HG03342 (cell line): ENCODE measurements at regions not wholly inside any gene's neighbourhood (a gene's known extent, or its start where the extent isn't known, plus 50 kb on each side); places are given as distances from the start of the nearest gene placed in this dataset.

Experiments
- ATAC-seq: cut with Tn5 transposase; IDR thresholded peaks from one replicate; pipeline ENCODE4 v1.9.1; 2021; ENCODE audit warnings: mild to moderate bottlenecking, moderate library complexity; ENCODE audit not compliant: unreplicated experiment

DNA sequence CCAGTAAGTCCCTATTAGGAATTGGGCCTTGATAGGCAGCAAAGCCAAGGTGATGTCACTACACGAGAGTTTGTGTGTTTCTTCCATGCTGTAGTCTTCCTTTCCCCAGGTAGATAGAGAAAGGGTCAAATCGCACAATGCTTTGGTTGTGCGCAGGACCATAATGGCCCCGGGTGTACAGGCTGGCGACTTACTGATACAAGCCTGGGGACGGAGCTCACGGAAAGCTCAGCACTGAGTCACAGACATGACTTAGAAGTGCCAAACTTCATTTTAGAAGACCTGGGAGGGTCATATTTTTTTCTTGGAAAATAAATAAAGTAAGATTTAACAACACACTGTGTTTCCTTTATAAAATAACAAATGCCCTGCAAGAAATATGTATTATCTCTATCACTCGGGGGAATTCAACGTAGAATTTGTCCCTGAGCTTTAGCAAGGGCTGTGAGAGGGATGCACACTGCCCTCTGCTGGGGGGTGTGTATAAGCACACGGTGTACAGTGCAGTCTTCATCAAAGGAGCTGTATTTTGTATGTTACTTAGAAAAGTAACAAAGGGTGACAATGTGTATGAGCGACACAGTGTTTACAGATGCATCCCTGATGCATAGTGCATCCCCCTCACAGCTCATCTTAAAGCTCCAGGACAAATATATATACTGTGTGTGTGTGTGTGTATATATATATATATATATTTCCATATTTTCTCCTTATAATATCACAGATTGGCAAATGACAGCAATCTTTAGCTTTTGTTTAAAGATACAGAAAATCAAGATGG, 254.5 kb upstream of the VEGFC start:
- peak; percentile 89 for ATAC-seq

DNA sequence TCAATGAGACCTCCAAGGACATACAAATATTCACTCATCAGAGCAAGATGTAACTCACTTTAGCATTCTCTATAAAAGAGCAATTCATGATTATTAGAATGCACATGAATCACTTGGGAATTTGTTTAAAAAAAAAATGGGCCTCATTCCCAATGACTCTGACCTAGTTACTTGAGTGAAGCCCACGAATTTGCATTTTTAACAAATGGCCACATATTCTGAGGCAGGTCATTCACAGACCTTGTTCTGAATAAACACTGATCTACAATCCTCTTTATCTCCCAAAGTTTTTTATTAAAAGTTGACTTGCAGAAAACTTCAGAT, 255.1 kb upstream of the VEGFC start:
- ATAC-seq = no peak

DNA sequence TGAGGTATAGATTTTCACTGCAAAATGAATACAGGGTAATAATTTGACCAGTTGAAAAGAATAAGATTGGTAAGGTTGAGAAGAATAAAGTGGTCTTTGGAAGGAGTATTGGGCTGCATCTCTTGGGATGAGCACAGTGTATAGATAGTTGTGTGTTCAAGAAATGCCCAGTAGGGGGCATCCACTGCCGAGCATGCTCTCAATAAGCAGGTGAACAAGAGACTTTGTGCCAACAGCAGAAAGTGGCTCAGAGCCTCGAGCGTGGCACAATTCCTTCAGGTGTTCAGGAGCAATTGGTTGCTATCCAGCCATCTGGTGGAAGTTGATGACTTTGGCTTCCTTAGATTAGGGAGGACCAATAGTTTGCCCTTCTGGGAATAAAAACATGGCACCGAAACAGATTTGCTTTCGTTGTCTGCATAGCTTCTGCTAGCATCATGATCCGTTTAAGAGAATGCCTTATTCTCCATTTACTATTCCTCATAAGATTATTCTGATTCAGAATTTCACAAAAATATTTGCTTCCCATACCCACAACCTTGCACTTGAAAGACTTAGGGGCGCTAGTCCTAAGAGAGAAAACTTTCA, 258.1 kb upstream of the NEIL3 start:
- ATAC-seq = peak; percentile 81

DNA sequence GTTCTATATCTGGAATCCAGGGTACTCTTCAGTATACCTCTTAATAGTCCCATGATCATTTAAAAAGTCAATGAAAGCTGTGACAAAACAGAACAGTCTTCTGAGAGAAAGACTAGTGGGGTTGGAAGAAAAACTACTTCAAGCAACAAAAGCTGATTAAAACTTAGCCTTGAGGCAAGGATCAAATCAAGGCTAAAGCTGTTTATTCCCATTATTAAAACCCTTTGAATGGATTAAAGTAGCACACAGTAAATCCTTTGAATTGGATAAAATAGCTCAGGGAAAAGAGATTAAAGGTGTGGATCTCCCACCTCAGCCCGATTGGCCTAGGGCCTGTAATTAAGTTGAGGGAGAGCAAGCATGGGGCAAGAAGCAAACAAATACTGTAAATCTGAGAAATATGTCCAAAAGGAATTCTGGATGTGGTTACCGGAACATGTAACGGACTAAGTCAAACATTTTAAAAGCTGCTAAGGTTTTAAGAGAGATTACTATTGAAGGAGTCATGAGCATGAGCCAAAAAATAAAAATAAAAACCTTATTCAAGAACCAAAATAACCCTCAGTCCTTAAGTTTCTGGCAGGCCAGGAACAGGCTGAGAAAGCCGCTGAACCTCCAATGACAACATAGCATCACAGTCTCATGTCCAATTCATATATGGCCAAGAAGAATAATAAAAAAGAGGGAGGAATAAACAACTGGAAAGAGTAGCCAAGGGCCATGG, 257.3 kb upstream of the NEIL3 start:
- no peak for ATAC-seq

DNA sequence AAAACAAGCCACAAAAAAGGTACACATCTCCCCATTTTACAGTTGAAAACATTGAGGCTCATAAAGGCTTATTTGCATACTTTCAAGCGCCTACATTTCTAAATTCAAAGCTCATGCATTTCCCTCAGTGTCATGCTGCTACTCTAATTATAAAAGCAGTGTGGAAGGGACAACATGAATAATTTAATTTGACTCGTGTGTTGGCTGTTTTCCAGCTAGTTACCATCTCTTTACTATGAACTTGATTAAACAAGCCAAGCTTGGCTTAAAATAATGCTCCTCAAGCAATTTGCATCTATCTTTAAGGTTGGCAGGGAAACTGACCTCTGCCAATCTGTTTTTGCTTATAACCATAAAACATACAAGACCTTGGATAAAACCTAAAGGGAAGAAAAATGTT, 252.5 kb upstream of the NEIL3 start:
- ATAC-seq = no peak

DNA sequence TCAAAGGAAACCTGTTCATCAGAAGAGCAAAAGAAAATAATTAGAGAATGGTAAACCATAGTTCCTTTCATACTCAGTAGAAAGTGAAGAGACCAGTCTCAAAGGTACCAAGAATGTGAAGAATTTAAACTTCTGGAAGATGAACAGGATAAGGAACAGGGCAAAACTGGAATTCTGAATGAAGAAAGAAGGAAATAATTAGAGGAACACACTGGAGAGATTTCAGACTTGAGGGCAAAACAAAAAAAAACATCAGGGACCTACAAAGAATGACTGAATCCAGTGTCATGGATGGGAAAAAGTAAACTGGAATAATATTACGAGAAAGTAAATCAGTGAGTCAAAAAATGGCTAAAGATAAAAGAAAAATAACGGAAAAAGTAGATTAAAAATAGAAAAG, 245.6 kb upstream of the NEIL3 start:
- ATAC-seq = no peak

DNA sequence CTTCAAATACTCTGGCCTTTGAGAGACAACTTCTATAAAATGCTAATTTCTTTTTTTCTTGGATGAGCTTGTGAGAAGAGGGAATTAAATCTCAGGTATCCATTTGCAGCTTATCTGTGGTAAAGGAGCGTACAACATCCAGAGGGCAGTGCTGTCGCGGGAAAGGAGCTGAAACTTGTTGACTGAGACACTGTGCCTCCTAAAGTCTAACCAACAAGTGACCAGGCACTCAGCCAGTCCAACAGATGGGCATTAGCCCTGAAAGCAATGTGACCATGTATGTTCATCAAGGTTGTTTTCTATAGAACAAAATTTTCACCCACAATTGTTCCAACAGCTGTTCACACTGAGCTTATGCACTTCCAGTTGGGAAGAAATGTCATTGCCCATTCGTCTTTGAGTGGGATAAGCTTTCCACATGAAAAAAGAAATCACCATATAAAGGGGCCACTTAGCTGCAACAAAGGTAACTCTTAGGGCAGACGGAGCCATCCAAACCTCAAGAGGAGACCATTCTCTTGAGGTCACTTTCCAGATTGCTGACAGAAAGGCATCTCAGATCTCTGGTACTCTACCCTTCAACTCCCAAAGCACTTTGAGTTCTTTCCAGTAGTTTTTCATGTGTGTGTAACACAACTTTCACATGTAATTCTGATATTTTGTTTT, 244.8 kb upstream of the NEIL3 start:
- no peak for ATAC-seq

DNA sequence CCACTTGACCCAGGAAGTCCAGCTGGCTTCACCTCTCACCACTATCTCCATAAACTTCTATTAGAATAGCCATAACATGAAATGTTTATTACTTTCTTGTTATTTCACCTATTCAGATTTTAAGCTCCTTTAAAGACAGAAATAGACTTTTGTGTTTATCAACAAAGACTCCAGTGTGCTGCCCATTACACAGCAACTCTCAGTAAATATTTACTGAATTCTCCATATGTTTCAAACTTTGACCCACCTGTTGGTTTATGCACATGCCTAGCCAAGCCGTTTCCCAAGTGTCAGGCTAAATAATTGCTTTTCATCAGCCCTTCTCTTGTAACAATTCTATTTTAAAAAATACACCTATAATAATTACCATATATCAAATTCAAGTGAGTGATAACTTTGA, 242.9 kb upstream of the NEIL3 start:
- ATAC-seq = no peak

DNA sequence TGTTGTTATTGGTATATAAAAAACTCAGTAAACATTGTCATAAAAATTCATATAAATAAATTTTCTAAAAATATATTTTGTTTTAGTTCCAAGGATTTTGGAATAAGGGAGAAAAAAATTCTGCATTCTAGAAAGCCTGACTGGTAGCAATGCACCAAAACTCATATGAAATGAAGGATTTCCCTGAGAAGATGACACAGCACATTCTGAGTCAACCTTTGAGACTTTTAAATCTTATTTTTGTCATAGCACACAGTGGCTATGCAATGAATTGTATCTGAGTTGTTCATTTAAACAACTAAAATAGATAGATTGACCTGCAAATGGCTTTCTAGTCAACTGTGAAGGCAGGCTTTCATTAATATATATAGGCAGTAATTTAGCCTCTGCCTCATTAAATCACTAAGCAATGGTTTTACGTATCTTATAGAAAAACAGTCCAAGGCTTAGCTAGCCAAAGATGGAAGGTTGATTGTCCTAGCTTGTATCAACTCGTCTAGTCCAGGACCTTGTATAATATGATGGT, 239.1 kb upstream of the NEIL3 start:
- no peak for ATAC-seq

DNA sequence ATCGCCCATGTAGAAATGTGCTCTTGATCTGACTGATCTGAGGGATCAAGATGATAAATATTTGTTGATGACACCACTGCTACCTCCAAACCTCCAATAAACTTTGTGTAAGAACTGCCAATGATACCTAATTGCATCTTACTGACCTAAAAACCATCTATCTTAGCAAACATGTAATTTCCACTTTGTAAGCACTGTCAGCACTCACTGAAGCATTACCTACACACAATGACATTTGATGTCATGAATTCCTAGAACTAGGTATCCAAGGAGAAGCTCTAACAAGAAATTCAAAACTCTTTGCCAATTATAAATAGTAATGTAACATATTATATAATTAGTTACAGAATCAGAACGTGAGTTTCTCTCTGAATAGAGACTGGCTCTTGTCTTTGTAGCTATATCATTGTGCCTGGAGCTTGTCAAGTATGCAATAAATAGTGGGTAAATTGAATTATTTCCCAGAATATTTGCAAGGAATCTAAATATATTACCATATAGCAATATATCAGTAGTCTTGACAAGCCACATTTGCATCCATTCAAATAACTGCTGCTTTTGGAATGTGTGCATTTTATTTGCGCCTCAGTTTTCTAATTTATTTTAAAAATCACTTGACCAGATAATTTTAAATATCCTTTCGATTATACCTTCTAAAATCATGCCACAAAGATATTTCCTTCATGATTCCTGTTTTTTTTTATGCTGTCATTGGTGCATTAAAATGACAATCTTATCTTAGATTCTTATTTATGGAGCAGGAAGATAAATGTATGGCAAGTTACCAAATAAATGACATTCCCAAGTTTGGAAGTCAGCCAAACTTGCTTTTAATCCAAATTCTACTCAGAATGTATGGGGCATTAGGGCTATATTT, 232.3 kb upstream of the NEIL3 start:
- no peak for ATAC-seq

DNA sequence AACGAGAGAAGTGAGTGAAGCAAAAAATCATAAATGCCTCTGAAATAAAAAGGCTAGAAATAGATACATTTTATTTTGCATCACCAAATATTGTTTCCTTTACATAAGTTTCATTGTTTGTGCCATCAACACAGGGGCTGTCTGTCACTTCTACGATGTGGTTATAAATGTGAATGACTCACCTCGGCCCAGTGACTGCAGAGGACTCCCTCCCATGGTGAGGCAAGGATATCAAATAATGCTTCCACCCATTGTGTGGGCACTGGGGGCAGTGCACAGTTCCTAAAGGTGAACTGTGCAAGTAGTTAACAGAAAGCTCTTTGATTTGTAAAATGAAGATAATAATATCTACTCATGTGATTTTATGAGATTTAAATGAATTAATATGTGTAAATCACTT, 230.3 kb upstream of the NEIL3 start:
- no peak for ATAC-seq

DNA sequence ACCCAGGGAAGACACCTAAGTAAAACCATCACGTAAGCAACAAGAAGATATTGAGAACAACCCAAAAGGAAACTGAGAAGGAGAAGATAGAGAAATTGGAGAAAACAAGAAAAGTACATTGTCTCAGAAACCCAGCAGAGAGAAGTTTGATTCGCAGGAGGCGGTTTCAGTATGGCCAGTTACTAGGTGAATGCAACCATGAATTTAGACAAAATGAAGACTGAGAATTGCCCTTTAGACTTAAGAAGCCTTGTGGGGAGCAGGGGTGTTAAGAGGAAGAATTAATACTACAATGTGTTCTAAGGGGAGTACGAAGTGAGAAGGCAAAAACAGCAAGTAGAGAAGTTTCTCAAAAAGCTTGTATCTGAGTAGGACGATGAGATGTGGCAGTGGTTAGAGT, 229.3 kb upstream of the NEIL3 start:
- no peak for ATAC-seq

DNA sequence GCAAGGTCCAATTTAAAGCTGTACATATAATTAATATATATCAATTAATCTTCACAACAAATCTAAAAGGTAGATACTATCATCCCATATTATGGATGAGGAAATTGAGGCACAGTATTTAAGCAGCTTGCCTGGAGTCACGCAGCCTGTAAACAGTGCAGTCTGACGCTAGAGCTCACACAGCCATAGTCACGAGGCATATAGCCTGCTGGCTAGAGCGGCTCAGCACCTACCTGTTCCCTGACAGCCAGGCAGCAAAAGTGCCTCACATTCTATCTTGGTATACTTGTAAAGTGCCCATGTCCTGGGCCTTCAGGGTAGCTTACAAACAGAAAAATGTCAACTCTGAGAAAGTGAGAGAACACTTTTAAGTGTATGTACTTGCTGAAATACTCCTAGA, 222.6 kb upstream of the NEIL3 start:
- ATAC-seq = no peak

DNA sequence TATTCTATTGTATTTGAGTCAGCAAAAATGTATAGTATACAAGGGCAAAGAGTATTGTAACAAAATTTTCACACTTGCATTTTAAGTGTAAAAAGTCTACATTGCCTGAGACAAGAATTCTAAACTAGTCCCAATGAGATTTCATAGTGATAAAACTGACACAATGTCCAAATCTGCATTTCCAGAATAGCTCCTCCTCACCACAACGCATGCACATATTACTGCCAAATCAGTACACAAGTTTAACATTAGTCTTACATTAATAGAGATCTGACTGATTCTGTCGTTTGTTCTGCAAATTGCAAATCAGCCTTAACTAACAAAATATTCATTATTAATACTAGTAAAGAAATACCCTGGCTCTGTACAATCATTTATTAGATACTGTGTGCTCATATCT, 222.2 kb upstream of the NEIL3 start:
- ATAC-seq = no peak

DNA sequence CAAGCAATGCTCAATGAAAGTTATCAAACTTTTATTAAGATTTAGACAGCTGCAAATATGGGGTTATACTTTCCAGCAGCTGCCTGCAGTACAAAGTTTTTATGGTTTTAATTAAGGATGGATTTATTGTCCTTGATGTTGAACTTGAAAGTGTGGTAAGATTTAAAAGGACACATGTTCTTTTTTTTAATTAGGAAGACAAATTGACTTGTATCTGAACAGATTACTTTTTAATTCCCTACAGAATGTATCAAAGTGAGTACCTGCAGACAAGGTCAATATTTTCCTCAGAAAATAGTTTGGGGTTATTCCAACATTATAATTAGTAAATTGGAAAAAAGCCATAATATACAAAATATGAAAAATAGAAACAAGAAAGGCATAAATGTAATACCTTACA, 218.2 kb upstream of the NEIL3 start:
- ATAC-seq = no peak

DNA sequence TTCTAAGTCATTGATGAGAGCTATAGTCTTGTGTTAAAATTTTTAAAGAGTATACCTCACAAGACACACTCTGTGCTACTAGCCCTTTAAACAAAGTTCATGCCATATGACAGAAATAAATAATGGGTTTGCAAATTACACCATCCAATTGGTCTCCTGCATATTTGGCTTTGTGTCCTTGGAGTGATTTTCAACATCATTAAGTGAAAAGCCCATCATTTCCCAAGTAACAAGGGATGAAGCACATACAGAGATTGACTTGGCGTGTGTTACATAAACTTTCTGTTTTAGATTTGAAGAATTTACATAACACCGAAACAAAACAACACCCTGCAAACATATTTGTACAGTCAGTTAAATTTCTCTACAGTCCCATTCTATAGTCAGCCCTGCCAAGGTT, 216.9 kb upstream of the NEIL3 start:
- no peak for ATAC-seq

DNA sequence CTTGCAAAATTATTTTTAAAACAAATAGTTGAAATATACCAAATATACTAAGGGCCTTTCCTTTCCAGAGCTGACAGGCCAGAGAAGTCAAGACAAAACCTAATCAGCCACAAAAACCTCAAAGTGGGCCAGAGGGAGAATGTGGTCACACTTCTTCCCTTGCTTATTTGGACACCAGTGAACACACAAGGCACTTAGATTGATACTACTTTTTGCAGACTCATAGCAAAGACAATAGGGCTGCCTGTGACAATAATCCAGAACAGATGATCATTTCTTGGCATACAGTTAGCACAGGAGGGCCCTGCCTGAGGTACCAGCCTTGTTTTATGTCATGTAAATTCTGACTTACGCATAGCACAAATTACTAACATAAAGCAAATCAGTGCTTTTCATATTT, 215.7 kb upstream of the NEIL3 start:
- ATAC-seq = no peak

DNA sequence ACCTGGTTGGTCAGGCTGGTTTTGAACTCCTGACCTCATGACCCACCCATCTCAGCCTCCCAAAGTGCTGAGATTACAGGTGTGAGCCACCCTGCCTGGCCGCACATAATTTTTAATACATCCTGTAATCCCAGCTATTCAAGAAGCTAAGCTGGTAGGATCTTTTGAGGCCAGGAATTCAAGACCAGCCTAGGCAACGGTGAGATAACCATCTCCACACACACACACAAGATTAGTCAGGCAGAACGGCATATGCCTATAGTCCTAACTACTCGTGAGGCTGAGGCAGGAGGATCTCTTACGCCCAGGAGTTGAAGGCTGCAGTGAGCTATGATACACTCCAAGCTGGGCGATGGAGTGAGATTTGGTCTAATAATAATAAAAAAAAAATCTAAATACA, 212.4 kb upstream of the NEIL3 start:
- no peak for ATAC-seq

DNA sequence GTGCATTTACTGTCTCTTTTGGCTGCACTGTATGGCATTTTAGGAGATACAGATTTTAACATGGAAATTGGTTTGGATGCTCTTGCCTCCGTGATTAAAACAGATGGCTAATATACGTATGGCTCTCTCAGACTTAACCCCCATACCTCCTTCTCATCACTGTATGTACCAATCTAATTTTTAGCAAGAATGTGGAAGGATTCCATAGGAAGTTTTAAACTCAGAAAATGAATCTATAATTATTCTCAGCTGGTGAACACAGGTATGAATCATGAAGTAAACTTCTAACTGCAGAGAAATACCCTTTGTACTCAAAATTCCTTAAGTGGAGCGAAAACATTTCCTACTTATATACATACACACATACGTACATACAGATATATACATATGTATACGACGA, 210.5 kb upstream of the NEIL3 start:
- no peak for ATAC-seq

DNA sequence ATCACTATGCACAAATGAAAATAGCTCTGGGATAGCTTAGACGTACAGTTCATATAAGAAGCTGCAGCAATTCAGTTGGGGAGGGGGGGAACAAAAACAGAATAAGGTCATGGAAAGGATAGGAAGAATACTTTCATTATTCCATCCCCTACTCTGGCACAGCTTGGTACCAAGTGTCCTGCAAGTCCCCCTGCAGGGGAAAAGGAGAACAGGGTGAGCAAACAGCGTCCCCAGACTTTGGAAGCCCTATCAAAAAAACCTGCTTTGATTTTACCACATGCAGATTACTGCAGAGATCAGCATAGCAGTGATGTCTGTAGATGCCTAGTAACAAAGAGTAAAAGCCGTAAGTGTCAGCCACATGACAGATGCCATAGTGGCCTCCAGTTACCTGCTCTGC, 209.4 kb upstream of the NEIL3 start:
- ATAC-seq = no peak

DNA sequence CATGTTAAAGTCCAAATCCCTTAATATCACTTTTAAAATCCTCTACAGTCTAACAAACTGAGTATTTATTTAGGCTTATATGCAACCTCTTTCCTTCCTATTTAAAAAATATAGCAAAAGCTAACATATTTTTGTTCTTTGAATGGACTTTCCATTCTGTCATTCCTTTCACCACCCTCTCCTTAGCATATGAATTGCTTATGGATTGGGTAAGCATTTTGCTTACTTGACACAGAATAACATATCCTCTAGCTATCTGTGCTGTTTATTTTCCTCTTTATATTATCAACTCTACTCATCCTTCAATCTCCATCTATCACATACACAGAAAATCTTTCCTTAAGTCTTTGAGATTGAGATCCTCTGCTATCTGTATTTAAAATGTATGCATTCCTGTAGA, 206.1 kb upstream of the NEIL3 start:
- ATAC-seq = no peak
